H1 (cell line): ENCODE measurements at regions not wholly inside any gene's neighbourhood (a gene's known extent, or its start where the extent isn't known, plus 50 kb on each side); places are given as distances from the start of the nearest gene placed in this dataset.

ENCODE experiments used
- BACH1 ChIP-seq: IDR thresholded peaks from 2 replicates; pipeline ENCODE4 v1.6.1; 2012; ENCODE audit warnings: low read length, improper control_type of control experiment
- JUN ChIP-seq: IDR thresholded peaks from 2 replicates; pipeline ENCODE4 v1.6.1; 2011; ENCODE audit warnings: low read depth, mild to moderate bottlenecking, improper control_type of control experiment, low read length
- KDM5A ChIP-seq: fragments of 200-600 bp; IDR thresholded peaks from 2 replicates; pipeline ENCODE4 v1.7.1; 2012; ENCODE audit warnings: mild to moderate bottlenecking, low read length, inconsistent platforms, mixed read lengths
- PHF8 ChIP-seq: fragments of 200-600 bp; sonication (generic); conservative IDR thresholded peaks from 2 replicates; pipeline ENCODE4 v1.7.1; 2012; ENCODE audit warnings: low read depth, mild to moderate bottlenecking, inconsistent platforms, low read length, moderate library complexity
- POLR2A ChIP-seq, 2 experiments: IDR thresholded peaks; 1 replicate in 1 of 2; 2 replicates in 1 of 2; pipeline ENCODE4 v1.6.1; 2011; ENCODE audit warnings: low read depth in 2 of 2, low read length in 2 of 2, mild to moderate bottlenecking in 2 of 2; ENCODE audit errors: control extremely low read depth in 1 of 2
- SP2 ChIP-seq: IDR thresholded peaks from 2 replicates; pipeline ENCODE4 v1.6.1; 2012; ENCODE audit warnings: mild to moderate bottlenecking, low read length, inconsistent platforms
- SRF ChIP-seq: IDR thresholded peaks from 2 replicates; pipeline ENCODE4 v1.6.1; 2011; ENCODE audit warnings: mild to moderate bottlenecking, low read depth, low read length, moderate library complexity
- TF ChIP-seq, protein P1 (sequence below): IDR thresholded peaks from 2 replicates; pipeline ENCODE4 v1.6.1; 2012; ENCODE audit warnings: inconsistent platforms
- TF ChIP-seq, protein P2 (sequence below): IDR thresholded peaks from 2 replicates; pipeline ENCODE4 v1.6.1; 2011; ENCODE audit warnings: low read depth, mild to moderate bottlenecking, low read length; ENCODE audit not compliant: insufficient read depth

GRCh38 chrX:3221643-3222042 lies 124.8 kb downstream of the MXRA5 start (continued):
- TF ChIP-seq PHF8 (no peak), JUN (no peak), BACH1 (no peak), SRF (no peak), POLR2A (IDR thresholded peaks at IDR 0.05; ENCODE audit: control extremely low read depth in 1 of 2, low read depth in 2 of 2, low read length in 2 of 2) (no peak), KDM5A (no peak), SP2 (no peak)
- TF ChIP-seq, protein P1, sequence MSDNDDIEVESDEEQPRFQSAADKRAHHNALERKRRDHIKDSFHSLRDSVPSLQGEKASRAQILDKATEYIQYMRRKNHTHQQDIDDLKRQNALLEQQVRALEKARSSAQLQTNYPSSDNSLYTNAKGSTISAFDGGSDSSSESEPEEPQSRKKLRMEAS = no peak
- TF ChIP-seq, protein P2, sequence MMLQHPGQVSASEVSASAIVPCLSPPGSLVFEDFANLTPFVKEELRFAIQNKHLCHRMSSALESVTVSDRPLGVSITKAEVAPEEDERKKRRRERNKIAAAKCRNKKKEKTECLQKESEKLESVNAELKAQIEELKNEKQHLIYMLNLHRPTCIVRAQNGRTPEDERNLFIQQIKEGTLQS = no peak
